Testis (tissue), 2 donors: ENCODE measurements at regions not wholly inside any gene's neighbourhood (a gene's known extent, or its start where the extent isn't known, plus 50 kb on each side); places are given as distances from the start of the nearest gene placed in this dataset.

Experiments
- CTCF ChIP-seq, 3 experiments: fragments of 450-650 bp in 2 of 3; fragments of 200-600 bp in 1 of 3; sonication (generic) in 1 of 3; IDR thresholded peaks; one replicate each; pipeline ENCODE4 v1.5.1; 2016 to 2019; ENCODE audit warnings: antibody characterized with exemption in 3 of 3, mild to moderate bottlenecking in 2 of 3, moderate library complexity in 1 of 3
- POLR2A ChIP-seq: fragments of 450-650 bp; IDR thresholded peaks from one replicate; pipeline ENCODE4 v1.6.1; 2017; ENCODE audit warnings: antibody characterized with exemption, mild to moderate bottlenecking, moderate library complexity

GRCh38 chr3:167876620-167877281 is 141.2 kb downstream of the SERPINI1 start:
- TF ChIP-seq CTCF (IDR thresholded peaks at IDR 0.05) = no peak
- no peak for TF ChIP-seq POLR2A
